ENCODE measurements at regions not wholly inside any gene's neighbourhood (a gene's known extent, or its start where the extent isn't known, plus 50 kb on each side); places are given as distances from the start of the nearest gene placed in this dataset.
"Not testable (repeated sequence)": the region's sequence is repeated elsewhere in the genome, so short reads cannot be mapped to it uniquely, and the experiment has no call there.

- intact Hi-C loops (cut with DNase I; ENCODE audit: low total_unique reads) = no loop called here
- TF ChIP-seq POLR2A (IDR thresholded peaks at IDR 0.05) = no peak
- TF ChIP-seq CTCF (IDR thresholded peaks at IDR 0.05 in 4 of 5, conservative IDR thresholded peaks at IDR 0.05 in 1 of 5) = peak in 4 of 5 experiments; percentile 7 to 55 (median 46)
- ATAC-seq (no peak), DNase-seq (peak in 1 of 2 donors; percentile 23)
- H3K36me3 ChIP-seq = no peaks in the 10 kb centered on the region
- no peak overlapping the region for H3K27ac ChIP-seq
- H3K27me3 ChIP-seq = no peaks in the 10 kb centered on the region
- H3K9me3 ChIP-seq = no peaks in the 10 kb centered on the region
- H3K4me1 ChIP-seq = no peaks in the 10 kb centered on the region
- in situ Hi-C loops (cut with MboI; ENCODE audit: low sequenced_read_pairs in 4 of 4) = no loop called here
- H3K4me3 ChIP-seq = no peak overlapping the region
Measured at GRCh38 chr4:127400731-127401346, 231.9 kb upstream of the INTU start.

GRCh38 chr4:127403471-127404084, 229.2 kb upstream of the INTU start:
- intact Hi-C loops (cut with DNase I; ENCODE audit: low total_unique reads) = no loop called here
- no peak for DNase-seq
- in situ Hi-C loops (cut with MboI; ENCODE audit: low sequenced_read_pairs in 4 of 4) = no loop called here
- no peaks in the 10 kb centered on the region for H3K27me3 ChIP-seq
- H3K9me3 ChIP-seq = no peaks in the 10 kb centered on the region
- no peak overlapping the region for H3K27ac ChIP-seq
- no peaks in the 10 kb centered on the region for H3K4me1 ChIP-seq
- no peak for TF ChIP-seq CTCF (IDR thresholded peaks at IDR 0.05 in 4 of 5, conservative IDR thresholded peaks at IDR 0.05 in 1 of 5)
- TF ChIP-seq POLR2A (IDR thresholded peaks at IDR 0.05) = no peak
- H3K36me3 ChIP-seq = no peaks in the 10 kb centered on the region
- no peak for ATAC-seq
- no peak overlapping the region for H3K4me3 ChIP-seq

- DNase-seq = no peak
- intact Hi-C loops (cut with DNase I; ENCODE audit: low total_unique reads) (no loop called here), in situ Hi-C loops (cut with MboI; ENCODE audit: low sequenced_read_pairs in 4 of 4) (no loop called here)
- ATAC-seq = no peak
- no peak overlapping the region for H3K4me3 ChIP-seq
- no peaks in the 10 kb centered on the region for H3K36me3 ChIP-seq
- no peaks in the 10 kb centered on the region for H3K9me3 ChIP-seq
- no peak for TF ChIP-seq CTCF (IDR thresholded peaks at IDR 0.05 in 4 of 5, conservative IDR thresholded peaks at IDR 0.05 in 1 of 5)
- TF ChIP-seq POLR2A (IDR thresholded peaks at IDR 0.05) = no peak
- H3K4me1 ChIP-seq = no peaks in the 10 kb centered on the region
- no peaks in the 10 kb centered on the region for H3K27me3 ChIP-seq
- H3K27ac ChIP-seq = no peak overlapping the region
Measured at GRCh38 chr4:127406187-127406586, 226.6 kb upstream of the INTU start.

GRCh38 chr4:127407572-127407971, 225.2 kb upstream of the INTU start:
- H3K4me3 ChIP-seq; DNase-seq; H3K27ac ChIP-seq; H3K27me3 ChIP-seq; intact Hi-C loops (cut with DNase I; ENCODE audit: low total_unique reads); ATAC-seq; H3K36me3 ChIP-seq; in situ Hi-C loops (cut with MboI; ENCODE audit: low sequenced_read_pairs in 4 of 4); H3K4me1 ChIP-seq; H3K9me3 ChIP-seq: not testable (repeated sequence)

- no peak for TF ChIP-seq POLR2A (IDR thresholded peaks at IDR 0.05)
- TF ChIP-seq CTCF (IDR thresholded peaks at IDR 0.05 in 4 of 5, conservative IDR thresholded peaks at IDR 0.05 in 1 of 5) = no peak
- no peaks in the 10 kb centered on the region for H3K27me3 ChIP-seq
- H3K4me1 ChIP-seq = no peaks in the 10 kb centered on the region
- no peaks in the 10 kb centered on the region for H3K36me3 ChIP-seq
- H3K9me3 ChIP-seq = no peaks in the 10 kb centered on the region
- H3K4me3 ChIP-seq = no peak overlapping the region
- intact Hi-C loops (cut with DNase I; ENCODE audit: low total_unique reads) (no loop called here), in situ Hi-C loops (cut with MboI; ENCODE audit: low sequenced_read_pairs in 4 of 4) (no loop called here)
- ATAC-seq (no peak), DNase-seq (peak in 1 of 2 donors; percentile 17)
- no peak overlapping the region for H3K27ac ChIP-seq
Measured at GRCh38 chr4:127410201-127410600, 222.6 kb upstream of the INTU start.
